HEK293 (cell line): ENCODE measurements at regions not wholly inside any gene's neighbourhood (a gene's known extent, or its start where the extent isn't known, plus 50 kb on each side); places are given as distances from the start of the nearest gene placed in this dataset.
"Not testable (repeated sequence)": the region's sequence is repeated elsewhere in the genome, so short reads cannot be mapped to it uniquely, and the experiment has no call there.

ENCODE experiments used
- CTCF ChIA-PET: fragments of 350-600 bp; formaldehyde crosslinking; extraction: SDS; loops from one replicate; lab custom pipeline; 2021; ENCODE audit warnings: antibody characterized with exemption; lab: Yijun Ruan, JAX
- POLR2A ChIA-PET: fragments of 300-600 bp; formaldehyde crosslinking; extraction: SDS; loops from one replicate; lab custom pipeline; 2020; ENCODE audit warnings: antibody characterized with exemption, inconsistent platforms; lab: Yijun Ruan, JAX
- H3K27ac ChIP-seq: fragments of 200-500 bp; sonication (Bioruptor generic); 2 replicates; pipeline ENCODE4 v1.5.1; 2014; ENCODE audit warnings: low read depth, low read length, control low read depth, inconsistent platforms; ENCODE audit errors: extremely low read depth
- H3K36me3 ChIP-seq, 2 experiments: fragments of 200-500 bp in 1 of 2; sonication (Bioruptor generic) in 1 of 2; 1 replicate in 1 of 2; 2 replicates in 1 of 2; pipeline ENCODE4 v1.5.1; 2014 to 2017; ENCODE audit warnings: inconsistent platforms in 2 of 2, low read length in 2 of 2; ENCODE audit not compliant: control insufficient read depth in 2 of 2, insufficient read depth in 1 of 2
- H3K4me1 ChIP-seq: fragments of 200-500 bp; sonication (Bioruptor generic); 2 replicates; pipeline ENCODE4 v1.5.1; 2014; ENCODE audit warnings: mild to moderate bottlenecking, low read length, inconsistent platforms; ENCODE audit not compliant: control insufficient read depth, insufficient read depth
- H3K4me3 ChIP-seq: 2 replicates; pipeline ENCODE4 v1.5.1; 2011; ENCODE audit warnings: low read depth, mild to moderate bottlenecking, control low read depth, low read length, moderate library complexity
- H3K9me3 ChIP-seq: fragments of 200-500 bp; sonication (Bioruptor generic); 2 replicates; pipeline ENCODE4 v1.5.1; 2014; ENCODE audit warnings: low read depth, low read length, inconsistent platforms; ENCODE audit not compliant: control insufficient read depth, insufficient read depth

DNA sequence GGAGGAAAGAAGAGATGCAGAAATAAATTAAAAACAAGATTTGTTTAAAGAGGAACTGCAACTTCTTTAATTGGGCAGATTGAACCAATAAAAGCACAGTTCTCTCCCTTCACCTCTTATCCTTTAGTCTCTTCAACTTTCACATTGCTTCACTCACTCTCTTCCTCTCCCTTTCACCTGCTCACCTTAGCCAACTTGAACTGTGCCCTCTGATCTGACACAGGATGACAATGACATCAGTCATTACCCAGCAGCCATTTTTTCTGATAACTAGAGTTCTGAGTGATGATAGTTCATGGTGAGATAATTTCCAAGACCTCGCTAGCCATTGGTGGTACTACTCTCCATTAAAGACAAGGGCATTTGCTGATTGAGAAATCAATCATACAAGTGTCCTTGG, 134.9 kb upstream of the NBPF26 start:
- H3K27ac ChIP-seq, CTCF ChIA-PET, H3K4me3 ChIP-seq, H3K36me3 ChIP-seq, POLR2A ChIA-PET, H3K4me1 ChIP-seq, H3K9me3 ChIP-seq: not testable (repeated sequence)

DNA sequence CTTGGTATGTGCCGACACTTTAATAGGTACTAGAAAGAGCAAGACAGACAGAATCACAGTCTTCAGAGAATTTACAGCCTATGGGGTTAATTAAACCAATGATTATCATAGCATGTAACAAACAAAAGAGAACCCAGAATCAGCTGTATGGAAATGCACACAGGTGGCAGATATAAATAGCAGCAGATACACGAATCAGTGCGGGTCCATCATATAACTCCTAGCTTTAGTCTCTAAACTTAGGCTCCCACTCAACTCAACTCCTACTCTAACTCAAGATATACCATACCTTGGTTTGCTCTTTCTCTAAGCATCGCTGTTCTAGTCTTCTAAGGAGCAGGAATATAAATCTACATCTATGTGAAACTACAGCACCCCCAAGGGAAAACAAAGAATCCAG, 132.0 kb upstream of the NBPF26 start:
- CTCF ChIA-PET, POLR2A ChIA-PET, H3K27ac ChIP-seq, H3K9me3 ChIP-seq, H3K4me1 ChIP-seq, H3K36me3 ChIP-seq, H3K4me3 ChIP-seq: not testable (repeated sequence)

DNA sequence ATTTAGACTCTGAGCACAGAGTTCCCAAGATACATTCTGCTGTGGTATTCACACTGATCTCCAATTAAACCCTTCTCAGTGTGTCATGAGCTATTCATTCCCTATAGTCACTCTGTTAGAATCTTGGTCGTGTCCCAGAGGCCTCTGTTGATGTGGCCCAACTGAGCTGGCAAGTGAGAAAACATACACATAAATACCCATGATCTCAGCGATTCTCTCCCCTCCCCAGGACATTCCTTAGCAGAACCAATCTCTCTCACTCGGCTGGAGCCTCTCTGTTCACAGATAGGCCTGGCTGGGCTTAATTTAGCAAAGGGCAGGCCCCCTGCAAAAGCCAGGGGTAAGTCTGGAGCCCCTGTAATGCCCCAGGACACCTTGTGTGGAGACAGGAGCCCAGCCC, 130.8 kb upstream of the NBPF26 start:
- H3K4me3 ChIP-seq, H3K36me3 ChIP-seq, H3K27ac ChIP-seq, POLR2A ChIA-PET, H3K4me1 ChIP-seq, CTCF ChIA-PET, H3K9me3 ChIP-seq: not testable (repeated sequence)

GRCh38 chr1:120593648-120594047, 130.1 kb upstream of the NBPF26 start:
- H3K27ac ChIP-seq, H3K36me3 ChIP-seq, H3K4me3 ChIP-seq, POLR2A ChIA-PET, H3K4me1 ChIP-seq, H3K9me3 ChIP-seq, CTCF ChIA-PET: not testable (repeated sequence)

GRCh38 chr1:120598331-120598951, 125.3 kb upstream of the NBPF26 start:
- H3K36me3 ChIP-seq, POLR2A ChIA-PET, H3K4me3 ChIP-seq, H3K27ac ChIP-seq, CTCF ChIA-PET, H3K9me3 ChIP-seq, H3K4me1 ChIP-seq: not testable (repeated sequence)

GRCh38 chr1:120599511-120599910, 124.2 kb upstream of the NBPF26 start:
- H3K4me1 ChIP-seq, H3K27ac ChIP-seq, POLR2A ChIA-PET, CTCF ChIA-PET, H3K9me3 ChIP-seq, H3K4me3 ChIP-seq, H3K36me3 ChIP-seq: not testable (repeated sequence)

DNA sequence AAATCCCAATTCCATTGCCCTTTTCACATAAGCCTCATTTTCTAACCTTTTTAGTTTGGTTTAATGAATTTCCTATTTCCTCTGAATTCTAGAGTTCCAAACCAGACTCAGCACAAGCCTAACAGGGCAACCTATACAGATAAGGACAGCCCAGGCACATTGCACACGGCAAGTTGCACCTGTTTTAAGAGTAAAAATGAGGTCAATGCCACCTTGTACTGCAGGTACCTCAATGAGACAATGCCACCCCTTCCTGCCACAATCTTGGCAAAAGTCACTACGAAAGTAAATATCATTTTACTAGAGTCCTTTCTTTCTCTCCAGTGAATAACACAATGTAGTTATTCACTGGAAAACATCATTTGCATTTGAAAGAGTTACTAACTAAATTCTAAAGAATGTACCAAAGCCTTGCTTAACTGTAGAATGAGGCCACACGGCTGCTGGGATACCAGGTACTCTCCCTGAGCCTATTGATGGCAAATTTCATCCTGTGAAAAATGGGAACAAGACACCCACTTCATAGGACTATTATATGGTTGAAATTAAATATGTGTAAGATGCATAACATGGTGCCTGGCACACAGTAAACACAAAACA, 123.2 kb upstream of the NBPF26 start:
- POLR2A ChIA-PET, H3K4me1 ChIP-seq, H3K27ac ChIP-seq, H3K4me3 ChIP-seq, H3K36me3 ChIP-seq, H3K9me3 ChIP-seq, CTCF ChIA-PET: not testable (repeated sequence)

GRCh38 chr1:120607882-120608281, 115.9 kb upstream of the NBPF26 start:
- CTCF ChIA-PET, H3K9me3 ChIP-seq, H3K4me3 ChIP-seq, H3K27ac ChIP-seq, H3K4me1 ChIP-seq, H3K36me3 ChIP-seq, POLR2A ChIA-PET: not testable (repeated sequence)

GRCh38 chr1:120608314-120609014, 115.3 kb upstream of the NBPF26 start:
- CTCF ChIA-PET, H3K4me1 ChIP-seq, POLR2A ChIA-PET, H3K4me3 ChIP-seq, H3K36me3 ChIP-seq, H3K27ac ChIP-seq, H3K9me3 ChIP-seq: not testable (repeated sequence)

- H3K4me1 ChIP-seq, H3K4me3 ChIP-seq, H3K36me3 ChIP-seq, POLR2A ChIA-PET, CTCF ChIA-PET, H3K27ac ChIP-seq, H3K9me3 ChIP-seq: not testable (repeated sequence)
These were observed 114.7 kb upstream of the NBPF26 start for GRCh38 chr1:120609015-120609573.

GRCh38 chr1:120609834-120610233, 113.9 kb upstream of the NBPF26 start:
- H3K9me3 ChIP-seq, H3K4me1 ChIP-seq, CTCF ChIA-PET, H3K4me3 ChIP-seq, H3K36me3 ChIP-seq, POLR2A ChIA-PET, H3K27ac ChIP-seq: not testable (repeated sequence)
